Left renal cortex interstitium (tissue), 4 donors: ENCODE measurements at regions not wholly inside any gene's neighbourhood (a gene's known extent, or its start where the extent isn't known, plus 50 kb on each side); places are given as distances from the start of the nearest gene placed in this dataset.
"Not testable (repeated sequence)": the region's sequence is repeated elsewhere in the genome, so short reads cannot be mapped to it uniquely, and the experiment has no call there.

Experiments used
- DNase-seq, 4 donors: peaks; one replicate each; pipeline ENCODE4 v3.0.0-alpha.2; 2013; ENCODE audit warnings: low read depth in 4 of 4, low spot score in 2 of 4, missing footprints in 1 of 4

DNA sequence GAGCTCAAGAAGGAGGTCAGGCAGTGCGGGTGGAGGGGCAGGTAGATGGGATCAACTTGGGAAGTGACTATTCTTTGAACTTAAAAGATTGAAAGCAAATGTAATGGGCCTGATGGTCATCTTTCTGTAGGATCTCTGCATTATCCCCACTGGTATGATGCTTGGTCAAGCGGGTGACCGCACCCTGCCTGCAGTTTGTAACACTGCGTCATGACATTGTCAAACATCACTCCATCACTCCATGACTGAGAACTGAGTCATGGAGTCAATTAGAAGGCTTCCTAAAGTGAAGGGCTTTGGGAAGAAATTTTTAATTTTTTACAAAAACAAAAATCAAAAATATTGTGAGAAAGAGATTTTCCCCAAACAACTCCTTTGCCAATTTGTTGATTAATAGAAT is 62.4 kb upstream of the BMAL1 start:
- DNase-seq, result no peak

- DNase-seq, result no peak
Measured at GRCh38 chr11:13216019-13216710, 61.4 kb upstream of the BMAL1 start.

DNA sequence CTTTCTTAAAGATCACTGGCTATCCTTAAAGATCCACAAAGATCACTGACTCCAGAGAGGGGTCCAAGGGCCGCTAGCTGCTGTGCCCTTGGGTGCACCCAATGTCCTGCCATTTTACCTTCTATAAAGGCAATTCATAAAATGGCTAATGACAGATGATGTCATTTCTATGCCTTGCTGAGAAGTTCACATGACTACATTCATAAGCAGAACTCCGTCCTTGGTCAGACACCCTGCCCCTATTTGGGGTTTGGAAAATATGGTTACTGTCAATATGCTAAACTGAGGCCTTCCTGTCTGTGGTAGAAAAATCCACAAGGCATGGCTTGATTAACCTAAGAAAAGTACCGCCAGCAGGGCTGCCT is 60.9 kb upstream of the BMAL1 start:
- no peak for DNase-seq

- DNase-seq, result not testable (repeated sequence)
Measured at GRCh38 chr11:13218685-13219084, 58.9 kb upstream of the BMAL1 start.

DNA sequence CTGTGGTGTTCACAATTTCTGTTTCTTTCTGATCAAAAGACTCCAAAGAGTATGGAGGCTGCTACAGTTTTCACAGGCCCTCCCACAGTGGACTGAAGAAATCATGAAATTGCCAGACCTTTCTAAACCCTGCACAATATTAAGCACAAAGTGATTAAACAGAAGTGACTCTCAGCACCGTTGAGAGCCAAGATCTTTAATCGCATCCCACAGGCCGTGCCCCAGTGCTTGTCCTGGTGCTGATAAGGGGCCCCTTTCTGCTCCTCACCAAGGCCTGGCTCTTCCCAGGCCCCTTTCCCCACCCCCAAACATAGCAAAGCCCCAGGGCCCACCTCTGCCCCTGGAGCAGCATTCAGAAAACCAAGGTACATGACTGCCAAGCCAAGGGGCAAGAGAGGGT is 57.4 kb upstream of the BMAL1 start:
- no peak for DNase-seq

DNA sequence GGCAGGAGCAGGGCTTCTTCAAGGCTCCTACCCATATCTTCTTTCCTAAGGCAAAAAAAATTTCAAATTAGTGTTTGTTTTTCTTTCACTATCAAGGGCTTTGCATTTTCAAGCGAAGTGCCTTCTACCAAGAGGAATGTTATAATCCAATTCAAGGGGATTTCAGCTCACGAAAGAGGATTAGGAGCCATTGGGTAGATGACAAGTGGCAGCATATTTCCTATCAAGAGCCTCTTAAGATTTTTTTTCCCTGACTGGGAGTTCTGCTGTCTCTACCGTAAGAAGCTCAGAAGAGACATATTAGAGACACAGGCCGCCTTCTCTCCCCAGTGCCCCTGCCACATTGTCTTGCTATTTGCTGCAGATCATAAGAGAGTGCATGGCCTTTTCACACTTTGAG is 55.9 kb upstream of the BMAL1 start:
- no peak for DNase-seq

DNA sequence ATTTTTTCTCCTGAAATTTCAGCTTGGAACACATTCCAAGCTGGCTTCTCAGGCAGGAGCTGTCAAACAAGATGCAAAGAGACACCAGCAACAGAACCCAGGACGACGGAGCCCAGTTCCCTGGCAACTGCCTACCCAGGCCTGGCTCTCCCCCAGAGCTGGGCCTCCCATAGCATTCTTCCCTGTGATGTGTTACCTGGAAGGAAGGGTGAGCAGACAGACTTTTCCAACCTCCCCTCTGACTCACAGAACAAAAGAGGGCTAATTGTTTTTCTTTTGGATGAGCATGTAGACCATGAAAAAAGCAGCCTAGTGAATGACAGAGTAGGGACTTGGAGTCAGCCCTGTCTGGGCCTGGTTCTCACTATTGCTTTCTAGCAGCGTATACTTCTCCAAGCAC is 55.3 kb upstream of the BMAL1 start:
- no peak for DNase-seq

DNA sequence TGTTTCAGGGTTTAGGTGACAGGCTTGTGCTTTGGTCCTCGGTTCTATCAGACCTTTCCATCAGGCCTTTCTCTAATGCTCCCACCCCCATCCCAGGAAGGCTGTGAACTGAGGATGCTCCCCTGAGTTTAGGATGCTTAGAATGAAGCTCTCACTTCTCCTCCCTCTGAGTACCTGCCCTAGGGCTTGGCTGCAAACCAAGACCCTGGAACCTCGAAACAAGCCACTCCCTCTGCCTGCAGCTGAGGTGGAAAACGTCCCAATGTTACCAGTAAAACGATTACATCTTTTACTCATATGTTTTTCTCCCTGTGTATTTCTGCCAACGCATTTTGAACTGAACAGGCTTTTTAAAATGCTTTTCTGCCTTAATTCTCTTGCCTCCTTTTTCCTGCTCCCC is 54.5 kb upstream of the BMAL1 start:
- DNase-seq, result no peak

- no peak for DNase-seq
Measured at GRCh38 chr11:13224324-13224723, 53.3 kb upstream of the BMAL1 start.

GRCh38 chr11:13225038-13226001 is 52.3 kb upstream of the BMAL1 start:
- no peak for DNase-seq

- DNase-seq, result no peak
Measured at GRCh38 chr11:13227676-13228255, 49.8 kb upstream of the BMAL1 start.
